H4 (cell line): ENCODE measurements at regions not wholly inside any gene's neighbourhood (a gene's known extent, or its start where the extent isn't known, plus 50 kb on each side); places are given as distances from the start of the nearest gene placed in this dataset.
"Not testable (repeated sequence)": the region's sequence is repeated elsewhere in the genome, so short reads cannot be mapped to it uniquely, and the experiment has no call there.

ENCODE experiments used
- DNase-seq: peaks from one replicate; pipeline ENCODE4 v3.0.0-alpha.2; 2015; ENCODE audit warnings: low spot score

GRCh38 chr9:78438211-78438610, 141.3 kb downstream of the PSAT1 start:
- DNase-seq, result no peak

GRCh38 chr9:78438780-78439179, 141.9 kb downstream of the PSAT1 start:
- no peak for DNase-seq

GRCh38 chr9:78439190-78439865, 142.4 kb downstream of the PSAT1 start:
- peak; percentile 85 for DNase-seq

- no peak for DNase-seq
Measured at GRCh38 chr9:78439866-78440830, 143.2 kb downstream of the PSAT1 start.

GRCh38 chr9:78441396-78441795, 144.5 kb downstream of the PSAT1 start:
- no peak for DNase-seq

- DNase-seq, result no peak
Measured at GRCh38 chr9:78441822-78442431, 145.0 kb downstream of the PSAT1 start.

- DNase-seq, result not testable (repeated sequence)
Measured at GRCh38 chr9:78442577-78442976, 145.7 kb downstream of the PSAT1 start.

GRCh38 chr9:78443946-78444345, 147.0 kb downstream of the PSAT1 start:
- DNase-seq, result no peak

- no peak for DNase-seq
Measured at GRCh38 chr9:78448960-78449673, 152.2 kb downstream of the PSAT1 start.

GRCh38 chr9:78453450-78453849, 156.5 kb downstream of the PSAT1 start:
- DNase-seq, result no peak

GRCh38 chr9:78462611-78463010, 165.7 kb downstream of the PSAT1 start:
- no peak for DNase-seq

GRCh38 chr9:78463750-78464149, 166.8 kb downstream of the PSAT1 start:
- DNase-seq, result no peak

- DNase-seq, result no peak
Measured at GRCh38 chr9:78468231-78468630, 171.3 kb downstream of the PSAT1 start.

- DNase-seq, result no peak
Measured at GRCh38 chr9:78468974-78469576, 172.2 kb downstream of the PSAT1 start.

GRCh38 chr9:78470216-78470615, 173.3 kb downstream of the PSAT1 start:
- no peak for DNase-seq

- no peak for DNase-seq
Measured at GRCh38 chr9:78470741-78471140, 173.8 kb downstream of the PSAT1 start.

- no peak for DNase-seq
Measured at GRCh38 chr9:78472111-78472510, 175.2 kb downstream of the PSAT1 start.

GRCh38 chr9:78479441-78479840, 182.5 kb downstream of the PSAT1 start:
- DNase-seq, result no peak

- no peak for DNase-seq
Measured at GRCh38 chr9:78486661-78487060, 189.7 kb downstream of the PSAT1 start.

GRCh38 chr9:78490231-78490630, 193.3 kb downstream of the PSAT1 start:
- DNase-seq, result no peak

GRCh38 chr9:78491402-78491801, 194.5 kb downstream of the PSAT1 start:
- no peak for DNase-seq
